Epithelial cell of proximal tubule (primary cell): ENCODE measurements at regions not wholly inside any gene's neighbourhood (a gene's known extent, or its start where the extent isn't known, plus 50 kb on each side); places are given as distances from the start of the nearest gene placed in this dataset.

Experiments used
- DNase-seq: peaks from one replicate; pipeline ENCODE4 v3.0.0-alpha.2; 2011; ENCODE audit warnings: low read depth
- H3K4me3 ChIP-seq: 2 replicates; pipeline ENCODE4 v1.5.1; 2011; ENCODE audit warnings: low read depth, mild to moderate bottlenecking, low read length
- TF ChIP-seq, protein P1 (sequence below): conservative IDR thresholded peaks from 2 replicates; pipeline ENCODE4 v1.5.1; 2012; ENCODE audit warnings: low read depth, mild to moderate bottlenecking, low read length

DNA sequence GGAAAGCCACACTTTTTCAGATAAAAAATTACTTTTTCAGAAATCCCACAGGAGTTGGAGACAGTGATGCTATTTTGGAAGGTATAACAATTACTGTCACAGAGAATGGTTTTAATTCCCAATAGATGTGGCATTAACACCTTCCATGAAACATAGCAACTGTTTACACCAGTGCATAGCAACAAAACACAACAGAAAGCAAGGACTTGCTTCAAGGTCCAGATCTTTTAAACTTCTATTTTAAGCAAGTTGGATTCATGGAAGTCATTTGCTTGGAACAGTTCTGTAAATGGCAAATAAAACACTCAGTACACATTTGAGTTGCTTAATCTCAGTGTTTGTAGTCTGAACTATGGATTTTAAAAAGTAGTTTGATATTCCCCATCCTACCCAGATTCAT lies 385.9 kb upstream of the SPRY2 start:
- H3K4me3 ChIP-seq, result no peak overlapping the region
- TF ChIP-seq, protein P1, sequence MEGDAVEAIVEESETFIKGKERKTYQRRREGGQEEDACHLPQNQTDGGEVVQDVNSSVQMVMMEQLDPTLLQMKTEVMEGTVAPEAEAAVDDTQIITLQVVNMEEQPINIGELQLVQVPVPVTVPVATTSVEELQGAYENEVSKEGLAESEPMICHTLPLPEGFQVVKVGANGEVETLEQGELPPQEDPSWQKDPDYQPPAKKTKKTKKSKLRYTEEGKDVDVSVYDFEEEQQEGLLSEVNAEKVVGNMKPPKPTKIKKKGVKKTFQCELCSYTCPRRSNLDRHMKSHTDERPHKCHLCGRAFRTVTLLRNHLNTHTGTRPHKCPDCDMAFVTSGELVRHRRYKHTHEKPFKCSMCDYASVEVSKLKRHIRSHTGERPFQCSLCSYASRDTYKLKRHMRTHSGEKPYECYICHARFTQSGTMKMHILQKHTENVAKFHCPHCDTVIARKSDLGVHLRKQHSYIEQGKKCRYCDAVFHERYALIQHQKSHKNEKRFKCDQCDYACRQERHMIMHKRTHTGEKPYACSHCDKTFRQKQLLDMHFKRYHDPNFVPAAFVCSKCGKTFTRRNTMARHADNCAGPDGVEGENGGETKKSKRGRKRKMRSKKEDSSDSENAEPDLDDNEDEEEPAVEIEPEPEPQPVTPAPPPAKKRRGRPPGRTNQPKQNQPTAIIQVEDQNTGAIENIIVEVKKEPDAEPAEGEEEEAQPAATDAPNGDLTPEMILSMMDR, result no peak
- DNase-seq, result no peak

GRCh38 chr13:80721689-80722088 lies 380.8 kb upstream of the SPRY2 start:
- no peak for DNase-seq
- no peak overlapping the region for H3K4me3 ChIP-seq
- TF ChIP-seq, protein P1, result no peak

- TF ChIP-seq, protein P1, result no peak
- H3K4me3 ChIP-seq, result no peak overlapping the region
- no peak for DNase-seq
These were observed 378.0 kb upstream of the SPRY2 start for GRCh38 chr13:80718970-80719369.

DNA sequence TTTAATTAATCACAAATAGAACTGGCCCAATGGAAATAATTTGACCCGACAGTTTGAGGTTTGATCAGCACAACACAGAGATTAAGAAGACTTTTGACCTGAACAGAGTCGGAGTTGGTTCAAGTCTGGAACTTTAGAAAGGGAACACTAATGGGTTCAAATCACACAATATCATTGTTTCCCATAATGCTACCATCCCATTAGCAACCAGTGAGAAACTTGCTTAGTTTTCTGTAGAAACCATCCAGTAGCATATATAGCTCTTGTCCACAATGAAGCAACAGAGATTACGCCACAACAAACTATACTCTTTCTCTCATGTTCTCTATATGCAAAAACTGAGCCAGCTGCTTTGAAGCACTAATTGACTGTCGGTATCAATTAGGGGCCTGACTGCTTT lies 376.9 kb upstream of the SPRY2 start:
- TF ChIP-seq, protein P1, result no peak
- DNase-seq, result no peak
- no peak overlapping the region for H3K4me3 ChIP-seq

GRCh38 chr13:80716610-80717081 lies 375.7 kb upstream of the SPRY2 start:
- TF ChIP-seq, protein P1, result no peak
- DNase-seq, result no peak
- H3K4me3 ChIP-seq, result no peak overlapping the region

GRCh38 chr13:80712026-80712425 lies 371.1 kb upstream of the SPRY2 start:
- TF ChIP-seq, protein P1, result no peak

GRCh38 chr13:80708791-80709190 lies 367.9 kb upstream of the SPRY2 start:
- no peak overlapping the region for H3K4me3 ChIP-seq
- DNase-seq, result no peak
- TF ChIP-seq, protein P1, result no peak

More at GRCh38 chr13:80712026-80712425, 371.1 kb upstream of the SPRY2 start:
- no peak overlapping the region for H3K4me3 ChIP-seq
- DNase-seq, result no peak
